DND-41 (cell line): ENCODE measurements at regions not wholly inside any gene's neighbourhood (a gene's known extent, or its start where the extent isn't known, plus 50 kb on each side); places are given as distances from the start of the nearest gene placed in this dataset.
"Not testable (repeated sequence)": the region's sequence is repeated elsewhere in the genome, so short reads cannot be mapped to it uniquely, and the experiment has no call there.

ENCODE experiments used
- ATAC-seq: fragments of 200-7000 bp; cut with Tn5 transposase; 3 replicates; pipeline ENCODE4 v1.9.1; 2021; ENCODE audit warnings: low read depth; ENCODE audit not compliant: insufficient read depth
- DNase-seq: peaks from one replicate; pipeline ENCODE4 v3.0.0-alpha.2; 2020
- H2AFZ ChIP-seq: 2 replicates; pipeline ENCODE4 v1.6.0; 2012; ENCODE audit warnings: low read depth, low read length
- H3K27ac ChIP-seq: 2 replicates; pipeline ENCODE4 v1.5.1; 2012; ENCODE audit warnings: low read length, inconsistent platforms
- H3K27me3 ChIP-seq: fragments of 200-600 bp; sonication (generic); 2 replicates; pipeline ENCODE4 v1.6.0; 2012; ENCODE audit warnings: low read length, mild to moderate bottlenecking, inconsistent platforms; ENCODE audit not compliant: insufficient read depth, poor library complexity
- H3K36me3 ChIP-seq: 2 replicates; pipeline ENCODE4 v1.5.1; 2012; ENCODE audit warnings: low read length, inconsistent platforms; ENCODE audit not compliant: insufficient read depth
- H3K4me1 ChIP-seq: 2 replicates; pipeline ENCODE4 v1.5.1; 2012; ENCODE audit warnings: mild to moderate bottlenecking, low read length; ENCODE audit not compliant: insufficient read depth
- H3K4me2 ChIP-seq: 2 replicates; pipeline ENCODE4 v1.6.0; 2012; ENCODE audit warnings: mild to moderate bottlenecking, moderate library complexity, low read length, inconsistent platforms; ENCODE audit not compliant: insufficient read depth
- H3K4me3 ChIP-seq, 2 experiments: fragments of 200-600 bp in 1 of 2; shearing (Covaris generic) in 1 of 2; 2 replicates each; pipeline ENCODE4 v1.5.1; 2012 to 2016; ENCODE audit warnings: inconsistent platforms in 2 of 2, low read length in 2 of 2, mild to moderate bottlenecking in 2 of 2, low read depth in 1 of 2, moderate library complexity in 1 of 2
- H3K79me2 ChIP-seq: 2 replicates; pipeline ENCODE4 v1.6.0; 2012; ENCODE audit warnings: low read length, inconsistent platforms; ENCODE audit not compliant: insufficient read depth
- H3K9ac ChIP-seq: 2 replicates; pipeline ENCODE4 v1.6.0; 2012; ENCODE audit warnings: low read depth, mild to moderate bottlenecking, inconsistent platforms, low read length, moderate library complexity
- H3K9me3 ChIP-seq: 2 replicates; pipeline ENCODE4 v1.5.1; 2012; ENCODE audit warnings: low read length, moderate library complexity, mild to moderate bottlenecking, inconsistent platforms; ENCODE audit not compliant: insufficient read depth, severe bottlenecking
- H4K20me1 ChIP-seq: 2 replicates; pipeline ENCODE4 v1.6.0; 2012; ENCODE audit warnings: low read length; ENCODE audit not compliant: insufficient read depth
- EZH2 ChIP-seq: IDR thresholded peaks from 3 replicates; pipeline ENCODE4 v1.6.1; 2012; ENCODE audit warnings: borderline replicate concordance, low read depth, mild to moderate bottlenecking, moderate library complexity, low read length, inconsistent platforms; ENCODE audit not compliant: severe bottlenecking
- TF ChIP-seq, protein P1 (sequence below): IDR thresholded peaks from 2 replicates; pipeline ENCODE4 v1.5.1; 2012; ENCODE audit warnings: borderline replicate concordance, low read length, moderate library complexity, mild to moderate bottlenecking; ENCODE audit not compliant: poor library complexity, severe bottlenecking; ENCODE audit errors: extremely low read depth

GRCh38 chr11:116030697-116031331, 526.6 kb upstream of the CADM1 start:
- no peak for ATAC-seq
- H3K4me3 ChIP-seq: no peak overlapping the region

GRCh38 chr11:116028506-116028905, 524.3 kb upstream of the CADM1 start:
- not testable (repeated sequence) for H3K4me1 ChIP-seq, DNase-seq, H3K4me3 ChIP-seq, H3K9ac ChIP-seq, H3K79me2 ChIP-seq, ATAC-seq, H3K27me3 ChIP-seq, H3K4me2 ChIP-seq, H2AFZ ChIP-seq, H3K36me3 ChIP-seq, H3K27ac ChIP-seq, H4K20me1 ChIP-seq, H3K9me3 ChIP-seq

More at GRCh38 chr11:116030697-116031331, 526.6 kb upstream of the CADM1 start:
- no peak overlapping the region for H3K4me2 ChIP-seq
- no peaks in the 10 kb centered on the region for H3K36me3 ChIP-seq
- no peaks in the 10 kb centered on the region for H3K9me3 ChIP-seq
- H3K9ac ChIP-seq: no peak overlapping the region
- no peak overlapping the region for H3K27ac ChIP-seq
- H2AFZ ChIP-seq: no peak overlapping the region
- H3K27me3 ChIP-seq: peaks cover 3% of the 10 kb centered on the region
- TF ChIP-seq EZH2: no peak
- TF ChIP-seq, protein P1, sequence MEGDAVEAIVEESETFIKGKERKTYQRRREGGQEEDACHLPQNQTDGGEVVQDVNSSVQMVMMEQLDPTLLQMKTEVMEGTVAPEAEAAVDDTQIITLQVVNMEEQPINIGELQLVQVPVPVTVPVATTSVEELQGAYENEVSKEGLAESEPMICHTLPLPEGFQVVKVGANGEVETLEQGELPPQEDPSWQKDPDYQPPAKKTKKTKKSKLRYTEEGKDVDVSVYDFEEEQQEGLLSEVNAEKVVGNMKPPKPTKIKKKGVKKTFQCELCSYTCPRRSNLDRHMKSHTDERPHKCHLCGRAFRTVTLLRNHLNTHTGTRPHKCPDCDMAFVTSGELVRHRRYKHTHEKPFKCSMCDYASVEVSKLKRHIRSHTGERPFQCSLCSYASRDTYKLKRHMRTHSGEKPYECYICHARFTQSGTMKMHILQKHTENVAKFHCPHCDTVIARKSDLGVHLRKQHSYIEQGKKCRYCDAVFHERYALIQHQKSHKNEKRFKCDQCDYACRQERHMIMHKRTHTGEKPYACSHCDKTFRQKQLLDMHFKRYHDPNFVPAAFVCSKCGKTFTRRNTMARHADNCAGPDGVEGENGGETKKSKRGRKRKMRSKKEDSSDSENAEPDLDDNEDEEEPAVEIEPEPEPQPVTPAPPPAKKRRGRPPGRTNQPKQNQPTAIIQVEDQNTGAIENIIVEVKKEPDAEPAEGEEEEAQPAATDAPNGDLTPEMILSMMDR: no peak
- no peaks in the 10 kb centered on the region for H3K79me2 ChIP-seq
- no peaks in the 10 kb centered on the region for H4K20me1 ChIP-seq
- no peak for DNase-seq
- H3K4me1 ChIP-seq: no peaks in the 10 kb centered on the region

GRCh38 chr11:115999437-115999836, 495.2 kb upstream of the CADM1 start:
- no peak for TF ChIP-seq EZH2
- TF ChIP-seq, protein P1: no peak

GRCh38 chr11:115996808-115997188, 492.6 kb upstream of the CADM1 start:
- Histone ChIP-seq H4K20me1 (no peaks in the 10 kb centered on the region), H3K4me3 (no peak overlapping the region), H3K79me2 (no peaks in the 10 kb centered on the region), H3K36me3 (no peaks in the 10 kb centered on the region), H3K27ac (no peak overlapping the region), H3K4me1 (no peaks in the 10 kb centered on the region), H2AFZ (no peak overlapping the region), H3K9me3 (no peaks in the 10 kb centered on the region), H3K27me3 (no peaks in the 10 kb centered on the region), H3K4me2 (no peak overlapping the region), H3K9ac (no peak overlapping the region)
- no peak for ATAC-seq
- no peak for DNase-seq
- TF ChIP-seq EZH2: no peak
- TF ChIP-seq, protein P1: no peak

More at GRCh38 chr11:115999437-115999836, 495.2 kb upstream of the CADM1 start:
- Histone ChIP-seq H2AFZ (no peak overlapping the region), H3K4me2 (no peak overlapping the region), H4K20me1 (no peaks in the 10 kb centered on the region), H3K79me2 (no peaks in the 10 kb centered on the region), H3K4me3 (no peak overlapping the region), H3K9me3 (no peaks in the 10 kb centered on the region), H3K4me1 (no peaks in the 10 kb centered on the region), H3K27me3 (no peaks in the 10 kb centered on the region), H3K27ac (no peak overlapping the region), H3K9ac (no peak overlapping the region), H3K36me3 (no peaks in the 10 kb centered on the region)
- ATAC-seq (no peak), DNase-seq (no peak)
